GF-D8 (cell line): ENCODE measurements at regions not wholly inside any gene's neighbourhood (a gene's known extent, or its start where the extent isn't known, plus 50 kb on each side); places are given as distances from the start of the nearest gene placed in this dataset.

Experiments
- DNase-seq: peaks from one replicate; lab custom pipeline; 2025; lab: John Stamatoyannopoulos, UW

GRCh38 chr2:157933160-157933920 is 57.2 kb upstream of the ACVR1 start:
- no peak for DNase-seq

- no peak for DNase-seq
These were observed 56.5 kb upstream of the ACVR1 start for GRCh38 chr2:157932480-157933159.

- DNase-seq = no peak
These were observed 55.4 kb upstream of the ACVR1 start for GRCh38 chr2:157931542-157931941.

GRCh38 chr2:157930728-157931127 is 54.6 kb upstream of the ACVR1 start:
- DNase-seq = no peak

GRCh38 chr2:157929871-157930667 is 53.9 kb upstream of the ACVR1 start:
- DNase-seq = peak; percentile 11

- DNase-seq = no peak
These were observed 52.2 kb upstream of the ACVR1 start for GRCh38 chr2:157928372-157928771.

- no peak for DNase-seq
These were observed 51.0 kb upstream of the ACVR1 start for GRCh38 chr2:157927155-157927554.
